HG02884 (cell line): ENCODE measurements at regions not wholly inside any gene's neighbourhood (a gene's known extent, or its start where the extent isn't known, plus 50 kb on each side); places are given as distances from the start of the nearest gene placed in this dataset.

ENCODE experiments used
- ATAC-seq: cut with Tn5 transposase; IDR thresholded peaks from one replicate; pipeline ENCODE4 v1.9.1; 2021; ENCODE audit warnings: mild to moderate bottlenecking, moderate library complexity; ENCODE audit not compliant: unreplicated experiment

DNA sequence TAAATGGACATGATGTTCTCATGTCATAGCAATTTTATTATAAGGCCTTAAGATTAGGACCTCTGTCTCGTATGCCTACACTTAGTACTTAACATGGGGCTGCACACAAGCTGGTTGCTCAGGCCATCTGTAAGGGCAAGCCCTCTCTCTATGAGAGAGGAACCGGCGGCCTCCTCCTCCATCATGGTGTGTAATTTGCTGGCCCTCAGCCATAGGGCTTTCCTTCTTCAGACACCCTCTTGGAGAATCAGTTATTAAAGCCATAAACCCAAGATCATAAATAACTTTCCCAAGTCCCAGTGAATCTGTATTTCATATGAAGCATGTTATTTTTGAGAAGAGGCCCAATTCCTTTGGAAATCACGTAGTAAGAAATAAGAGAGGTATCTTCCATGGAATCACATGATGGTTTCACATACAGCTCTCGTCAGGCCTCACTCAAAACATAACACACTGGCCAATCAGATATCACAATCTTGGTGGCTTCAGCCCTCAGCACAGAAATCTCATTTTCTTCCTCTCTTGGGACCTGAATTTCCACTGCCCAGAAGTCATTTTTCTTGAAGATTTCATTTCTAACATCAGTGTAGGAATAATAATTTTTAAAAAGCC lies 92.6 kb downstream of the RDH14 start:
- ATAC-seq, result no peak

DNA sequence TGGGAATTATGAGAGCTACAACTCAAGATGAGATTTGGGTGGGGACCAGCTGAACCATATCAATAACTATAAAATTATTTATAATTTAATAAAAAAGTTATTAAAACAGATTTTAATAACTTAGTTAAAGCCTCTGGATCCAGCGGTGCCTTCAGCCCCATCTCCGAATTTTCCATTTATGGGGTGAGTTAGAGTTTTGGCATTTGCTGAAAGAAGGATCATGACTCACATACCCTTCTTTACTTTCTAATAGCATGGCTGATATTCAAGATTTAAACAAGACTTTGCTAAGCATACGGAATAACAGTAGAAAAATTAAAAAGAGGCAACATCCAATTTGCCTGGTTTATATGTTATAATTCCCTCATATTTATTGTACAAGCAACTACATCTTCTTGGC lies 94.5 kb downstream of the RDH14 start:
- no peak for ATAC-seq

DNA sequence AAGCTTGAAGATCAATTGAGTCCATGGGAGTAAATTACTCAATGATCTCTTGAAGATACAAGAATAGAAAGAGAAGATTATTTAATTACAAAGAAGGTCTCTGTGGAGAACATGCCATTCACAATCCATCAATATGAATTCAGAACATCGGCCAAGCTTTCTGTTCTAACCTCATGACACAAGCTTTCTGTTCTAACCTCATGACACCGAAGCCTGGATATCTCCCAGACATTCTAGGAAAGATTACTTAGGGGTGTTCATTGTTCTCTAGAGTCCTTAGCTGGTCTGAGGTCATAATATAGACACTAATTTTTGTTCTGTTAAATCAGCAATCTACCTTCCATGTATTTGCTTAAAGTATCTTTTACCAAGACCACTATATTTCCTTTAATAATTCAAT lies 95.5 kb downstream of the RDH14 start:
- ATAC-seq, result no peak

DNA sequence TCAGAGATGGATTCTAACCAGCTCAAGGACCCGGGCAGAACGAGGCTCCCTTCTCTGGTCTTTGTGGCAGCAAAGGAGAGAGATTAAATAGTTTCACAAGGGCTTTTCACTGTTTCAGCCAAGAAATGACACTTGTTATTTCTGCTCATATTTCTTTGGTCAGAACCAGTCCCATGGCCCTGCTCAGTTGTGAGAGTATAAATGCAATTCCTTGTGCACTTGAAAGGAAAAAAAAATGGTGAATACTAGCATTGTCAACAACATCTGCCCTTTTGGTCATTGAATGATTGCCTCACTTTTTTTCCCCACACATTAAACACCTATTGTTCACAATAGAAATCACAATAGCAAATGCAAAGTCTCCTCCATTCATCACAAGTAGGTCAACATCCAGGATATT lies 104.4 kb downstream of the RDH14 start:
- no peak for ATAC-seq

DNA sequence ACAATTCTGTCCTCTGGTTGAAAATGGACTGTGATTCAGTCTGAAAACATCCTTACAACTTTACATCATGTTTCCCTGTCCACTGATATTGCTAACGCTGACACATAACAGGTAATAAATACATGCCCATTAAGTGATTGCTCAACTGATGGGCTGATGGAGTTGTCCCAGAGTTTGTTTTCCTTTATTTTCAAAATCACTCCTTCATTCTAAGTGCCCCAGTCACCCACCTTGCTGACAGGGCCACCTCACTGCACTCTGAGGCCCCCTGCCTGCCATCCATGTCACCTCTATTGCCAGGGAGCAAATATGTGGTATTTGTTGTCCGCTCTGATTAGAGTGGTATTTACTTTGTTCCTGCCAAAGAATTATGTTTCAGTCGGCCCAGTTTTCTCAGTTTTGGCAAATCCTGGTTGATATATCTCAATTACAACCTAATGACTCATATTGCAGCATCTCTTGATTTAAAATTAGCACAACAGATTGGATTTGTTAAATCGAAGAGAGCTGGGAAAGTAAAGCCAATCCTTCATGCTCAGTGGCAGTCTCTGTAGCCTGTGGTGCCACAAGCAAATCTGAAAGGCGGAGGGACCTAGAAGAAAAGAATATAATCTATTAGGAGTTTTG lies 105.1 kb downstream of the RDH14 start:
- ATAC-seq, result no peak

DNA sequence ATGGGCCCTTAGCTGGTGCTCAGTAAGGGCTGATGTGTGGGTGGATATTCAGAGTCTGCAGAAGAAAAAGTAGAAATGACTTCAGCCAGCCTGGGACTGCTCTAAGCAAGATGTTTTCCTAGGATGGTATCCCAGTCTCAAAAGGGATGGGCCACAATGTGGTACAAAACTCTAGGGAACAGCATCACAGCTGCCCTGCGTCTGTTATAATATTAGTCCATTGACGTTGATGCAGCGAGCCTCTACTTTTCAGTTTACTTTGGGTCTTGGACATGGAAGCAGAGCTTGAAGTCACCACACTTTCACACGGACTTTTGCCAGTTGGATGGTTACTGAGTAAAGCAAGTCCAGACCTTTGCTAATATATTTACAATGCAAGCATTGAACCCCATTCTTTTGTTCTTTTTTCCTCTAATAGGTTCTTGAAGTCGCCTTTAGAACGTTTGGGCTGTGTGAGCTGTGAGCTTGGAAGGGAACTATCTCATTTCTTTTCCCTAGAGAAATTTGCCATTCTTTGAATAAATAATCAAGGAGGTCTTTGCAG lies 105.7 kb downstream of the RDH14 start:
- ATAC-seq, result no peak

DNA sequence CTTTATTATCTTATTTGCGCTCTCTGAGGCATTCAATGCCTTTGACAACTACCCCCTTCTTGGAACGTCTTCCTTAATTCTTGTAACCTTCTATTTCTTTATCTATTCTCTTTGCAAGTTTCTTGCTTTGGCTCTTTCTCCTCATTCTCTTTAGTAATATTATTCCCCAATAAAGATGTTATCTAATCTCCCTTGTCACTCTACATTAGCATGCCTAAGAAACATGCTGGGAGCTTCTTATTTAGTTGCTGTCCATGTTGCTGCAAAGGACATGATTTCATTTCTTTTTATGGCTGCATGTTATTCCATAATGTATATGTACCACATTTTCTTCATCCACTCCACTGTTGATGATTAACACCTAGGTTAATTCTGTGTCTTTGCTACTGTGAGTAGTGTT lies 113.7 kb downstream of the RDH14 start:
- no peak for ATAC-seq

DNA sequence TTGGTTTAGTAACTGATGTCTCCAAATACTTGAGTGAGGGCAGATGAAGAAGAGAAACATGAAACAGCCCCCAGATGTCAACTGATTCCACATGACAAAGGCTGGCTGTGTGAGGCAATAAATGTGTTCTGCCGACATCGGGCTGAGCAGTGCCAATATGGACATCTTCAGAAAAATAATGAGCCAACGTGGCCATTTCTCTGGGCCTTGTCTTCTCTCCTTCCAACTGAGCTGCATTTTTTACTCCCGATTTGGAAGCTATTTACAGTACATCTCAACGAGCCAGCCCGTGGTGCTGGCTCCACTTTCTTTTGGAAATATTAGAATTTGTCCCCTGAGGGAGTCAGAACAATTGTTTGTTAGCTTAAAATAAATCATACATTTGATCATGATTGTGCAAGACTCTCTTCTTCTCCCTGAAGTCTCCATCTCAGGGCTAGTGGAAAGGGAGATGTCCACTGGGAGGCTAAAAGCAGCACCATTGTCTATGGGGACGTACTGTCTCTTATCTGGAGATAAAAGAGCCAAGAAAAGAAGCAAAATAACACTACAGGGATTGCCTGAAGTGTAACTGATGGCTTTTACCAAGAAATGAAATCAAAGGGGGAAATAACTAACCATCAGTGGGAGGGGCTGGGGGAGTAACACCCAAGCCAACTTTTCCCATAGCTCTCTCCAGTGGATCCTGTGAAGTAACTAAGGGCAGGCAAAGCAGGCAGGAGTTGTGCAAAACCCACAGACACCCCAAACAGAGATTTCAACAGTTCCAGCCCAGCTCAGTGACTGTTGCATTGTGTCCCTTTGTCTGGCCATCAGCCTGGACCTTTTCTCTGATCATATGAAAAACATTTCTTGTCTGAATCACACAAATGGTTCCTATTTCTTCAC lies 114.8 kb downstream of the RDH14 start:
- no peak for ATAC-seq

DNA sequence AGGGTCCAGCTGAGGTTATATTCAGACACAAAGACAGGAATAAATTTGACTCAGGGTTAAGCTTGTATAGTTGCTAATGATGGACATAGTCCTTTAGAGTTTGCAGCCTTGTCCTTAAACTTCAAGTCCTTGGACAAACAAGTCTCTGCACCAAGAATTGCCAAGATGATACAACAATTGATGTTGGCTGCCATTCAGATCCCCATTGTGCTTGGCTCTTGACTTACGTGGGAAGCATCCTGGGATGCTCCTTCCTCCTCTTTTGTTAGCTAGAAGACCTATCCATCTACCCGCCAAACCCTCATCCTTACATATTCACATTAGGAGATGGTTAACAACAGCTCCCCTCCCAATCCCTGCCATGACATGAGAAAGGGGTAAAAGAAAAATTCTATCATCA lies 115.6 kb downstream of the RDH14 start:
- no peak for ATAC-seq

DNA sequence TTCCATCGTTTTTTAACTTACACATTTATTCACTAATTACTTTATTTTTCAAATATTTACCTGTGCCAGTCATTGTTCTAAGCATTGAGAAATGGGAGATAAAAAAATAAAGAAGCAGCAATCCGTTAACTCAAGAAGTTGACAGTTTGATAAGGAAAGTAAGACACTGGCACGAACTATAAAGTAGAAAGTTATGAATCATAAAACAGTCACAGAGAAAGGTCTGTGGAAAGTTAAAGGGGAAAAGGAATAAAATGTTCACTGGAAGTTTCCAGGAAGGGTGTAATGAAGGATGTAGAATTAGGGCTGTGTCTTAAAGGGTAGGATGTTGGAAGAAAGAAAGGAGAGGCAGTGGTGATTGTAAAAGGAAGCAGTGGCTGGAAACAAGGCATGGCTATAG lies 118.9 kb downstream of the RDH14 start:
- no peak for ATAC-seq

DNA sequence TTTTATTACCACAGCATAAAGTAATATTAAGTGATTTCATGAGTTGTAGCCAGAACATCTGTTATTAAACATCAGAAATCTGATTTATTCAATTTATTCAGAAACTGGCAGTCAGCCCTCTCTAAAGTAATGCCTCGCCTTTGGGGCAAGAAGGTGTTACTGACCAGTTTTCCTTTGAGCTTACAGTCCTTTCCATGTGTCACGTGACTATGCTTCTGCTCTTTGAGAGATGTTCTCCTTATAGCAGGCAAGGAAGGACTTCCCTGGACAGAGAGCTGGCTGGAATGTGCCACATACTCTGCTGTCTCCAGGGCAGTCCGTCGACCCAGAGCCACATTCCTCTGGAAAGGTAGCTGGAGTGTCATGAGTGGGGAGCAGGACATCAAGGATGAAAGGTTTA lies 119.7 kb downstream of the RDH14 start:
- ATAC-seq, result no peak

DNA sequence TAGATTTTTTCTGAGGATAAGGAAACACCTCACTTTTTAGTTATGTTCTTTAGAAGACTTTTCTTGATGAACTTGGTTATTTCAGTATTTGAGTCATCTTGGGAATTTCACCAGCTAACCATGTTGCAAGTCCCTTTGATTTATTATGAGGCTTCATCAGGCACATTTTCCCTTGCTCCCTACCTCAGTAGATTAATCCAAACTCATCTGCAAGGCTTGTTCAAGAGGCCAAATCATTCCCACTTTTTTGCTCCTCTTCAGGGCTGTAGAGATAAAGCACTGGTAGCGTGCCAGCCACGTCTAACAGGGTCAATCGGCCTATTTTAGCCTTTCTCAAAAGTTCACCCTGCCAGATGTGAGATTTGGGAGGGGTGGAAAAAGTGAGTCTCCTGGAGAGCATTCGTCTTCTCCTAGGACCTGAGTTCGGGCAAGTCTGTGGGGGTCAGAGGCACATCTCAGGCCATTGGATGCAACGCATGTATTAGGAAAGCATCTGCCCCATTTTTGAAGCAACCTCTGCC lies 120.3 kb downstream of the RDH14 start:
- ATAC-seq, result no peak

DNA sequence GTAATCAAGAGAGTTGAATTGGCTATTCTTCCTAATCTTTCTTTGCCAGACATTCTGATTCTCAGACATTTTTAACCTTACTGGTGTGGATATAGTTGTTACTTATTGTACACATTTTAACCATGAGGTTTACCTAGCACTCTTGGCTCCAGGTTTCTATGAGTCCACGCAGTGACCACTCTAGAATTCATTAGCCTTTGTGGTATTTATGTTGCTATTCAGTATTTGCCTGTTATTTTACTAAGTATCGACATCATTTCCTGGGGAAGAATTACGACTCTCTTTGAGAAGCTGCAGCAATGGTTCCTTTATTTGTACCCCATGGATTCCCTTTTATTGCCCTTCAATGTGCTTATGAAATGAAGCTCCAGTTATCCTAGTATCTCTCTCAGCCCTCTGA lies 120.7 kb downstream of the RDH14 start:
- ATAC-seq, result no peak

DNA sequence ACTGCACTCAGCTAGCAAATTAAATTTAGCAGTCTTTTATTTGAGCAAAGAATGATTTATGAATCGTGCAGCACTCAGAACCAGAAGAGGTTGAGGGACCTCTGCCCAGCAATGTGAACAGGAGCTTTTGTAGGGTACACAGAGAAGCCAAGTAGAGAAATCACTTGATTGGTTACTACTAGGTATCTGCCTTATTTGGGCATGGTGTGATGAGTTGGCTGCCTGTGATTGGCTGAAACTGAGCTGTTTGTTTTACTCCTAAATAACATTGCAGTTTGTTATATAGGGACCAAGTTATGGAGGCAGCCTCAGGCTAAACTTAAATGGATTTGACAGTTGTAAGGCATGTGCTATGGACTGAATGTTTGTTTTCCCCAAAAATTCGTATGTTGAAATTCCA lies 122.5 kb downstream of the RDH14 start:
- no peak for ATAC-seq

DNA sequence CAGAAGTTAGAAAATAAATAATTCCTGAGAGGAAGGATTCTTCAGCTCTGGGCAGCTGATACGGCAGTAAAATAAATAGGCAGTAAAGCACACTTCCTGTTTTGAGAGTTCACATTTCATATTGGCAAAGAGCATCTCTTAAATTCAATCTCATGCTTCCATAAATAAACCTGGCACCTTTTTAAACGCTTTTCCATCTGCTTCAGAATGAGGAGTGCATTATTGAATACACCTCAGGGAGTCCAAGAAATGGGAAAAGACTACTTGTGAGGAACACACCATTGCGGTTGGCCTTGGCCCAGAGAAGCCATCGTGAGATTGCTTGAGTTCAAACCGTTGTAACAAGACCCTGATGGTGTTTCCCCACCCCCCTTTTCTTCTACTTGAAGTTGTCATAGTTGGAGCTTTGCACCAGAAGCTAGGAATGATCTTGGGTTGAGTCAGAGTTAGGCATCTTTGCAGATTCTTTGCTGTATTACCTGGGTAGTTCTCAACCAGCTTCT lies 123.9 kb downstream of the RDH14 start:
- no peak for ATAC-seq

DNA sequence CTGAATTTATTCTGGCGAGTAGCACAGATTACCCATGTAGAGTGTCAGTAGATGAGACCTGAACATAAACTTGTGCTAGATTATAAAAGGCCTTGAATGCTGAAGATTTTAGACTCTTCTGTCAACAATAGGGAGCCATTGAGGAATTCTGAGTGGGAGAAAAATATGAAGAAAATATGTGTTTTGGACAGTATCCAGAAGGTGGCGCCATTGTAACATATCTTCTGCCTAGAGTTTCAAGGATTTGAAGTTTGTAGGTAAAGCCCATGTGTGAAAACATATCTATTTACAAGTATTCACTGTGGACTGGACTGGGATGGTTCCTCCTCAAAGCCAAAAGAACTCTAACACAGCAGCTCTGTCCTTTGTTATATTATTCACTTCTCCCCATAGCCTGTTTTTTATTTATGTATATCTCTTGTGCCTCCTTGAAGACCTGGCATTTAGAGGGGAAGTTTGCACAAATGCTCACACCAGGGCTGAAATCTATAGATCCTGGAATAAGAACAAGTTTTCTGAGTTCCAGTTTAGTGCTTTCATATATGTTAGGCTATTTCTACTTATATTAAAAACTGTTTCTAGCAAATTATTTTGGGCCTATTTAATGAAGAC lies 124.9 kb downstream of the RDH14 start:
- no peak for ATAC-seq

DNA sequence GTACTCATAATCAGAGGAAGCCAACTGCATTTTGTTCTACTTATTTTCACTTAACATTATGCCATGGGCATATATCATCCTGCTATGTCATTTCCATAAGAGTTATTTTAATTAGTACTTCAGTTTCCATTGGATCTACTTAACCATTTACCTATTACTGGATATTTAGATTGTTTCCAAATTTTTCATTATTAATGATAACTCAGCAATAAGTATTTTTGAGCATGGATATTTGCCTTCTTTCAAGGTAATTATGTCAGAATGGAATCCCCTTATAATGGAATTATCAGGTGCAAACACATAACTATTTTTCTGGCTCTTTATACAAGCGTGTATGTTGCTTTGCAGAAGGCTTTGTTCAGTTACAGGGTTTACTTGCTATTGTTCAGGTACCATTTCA lies 126.6 kb downstream of the RDH14 start:
- no peak for ATAC-seq

DNA sequence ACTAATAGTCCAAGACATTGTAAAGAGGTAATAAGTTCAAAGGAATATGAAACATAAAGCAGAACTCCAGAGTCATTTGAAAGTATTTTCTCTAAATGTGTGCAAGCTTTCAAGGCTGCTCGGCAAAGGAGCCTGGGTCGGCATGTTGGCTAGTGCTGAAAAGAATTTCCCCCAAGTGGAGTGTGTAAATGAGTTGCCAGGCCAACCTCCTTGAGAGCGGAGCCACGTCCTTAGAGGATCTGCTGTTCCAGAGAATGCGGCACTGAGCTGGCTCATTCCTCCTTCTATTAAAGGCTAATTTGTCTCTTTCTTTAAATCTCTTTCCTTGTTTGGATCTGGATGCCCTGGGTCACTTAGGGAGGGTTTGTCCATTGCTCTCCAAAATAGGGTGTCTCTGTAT lies 127.5 kb downstream of the RDH14 start:
- ATAC-seq, result no peak

DNA sequence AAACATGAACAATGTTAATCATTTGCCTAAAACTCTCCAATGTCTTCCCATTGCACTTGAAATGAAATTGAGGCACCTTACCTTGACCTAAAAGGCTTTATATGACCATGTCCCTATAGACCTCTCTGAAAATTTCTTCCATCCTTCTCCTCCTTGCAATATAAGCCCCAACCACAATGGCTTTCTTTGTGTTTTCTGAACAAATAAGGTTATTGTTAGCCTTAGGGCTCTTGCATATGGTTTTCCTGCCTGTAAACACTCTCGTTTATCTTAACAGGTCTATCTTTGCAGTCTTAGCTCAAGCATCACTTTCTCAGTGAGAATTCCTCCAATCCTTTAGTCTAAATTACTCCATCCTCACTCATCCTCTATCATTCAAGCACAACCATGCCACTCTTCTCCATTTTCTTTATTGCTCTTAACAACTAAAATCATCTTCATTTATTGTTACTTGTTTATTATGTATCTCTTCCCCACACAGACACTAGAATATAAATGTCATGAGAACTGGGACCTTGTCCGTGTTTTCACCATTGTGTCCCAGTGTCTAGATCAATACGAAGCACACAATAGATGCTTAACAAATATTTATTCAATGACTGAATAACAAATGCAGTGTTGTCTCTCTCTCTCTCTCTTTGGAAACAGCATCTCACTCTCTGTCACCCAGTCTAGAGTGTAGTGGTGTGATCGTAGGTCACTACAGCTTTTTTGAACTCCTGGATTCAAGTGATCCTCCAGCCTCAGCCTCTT lies 129.3 kb downstream of the RDH14 start:
- no peak for ATAC-seq

DNA sequence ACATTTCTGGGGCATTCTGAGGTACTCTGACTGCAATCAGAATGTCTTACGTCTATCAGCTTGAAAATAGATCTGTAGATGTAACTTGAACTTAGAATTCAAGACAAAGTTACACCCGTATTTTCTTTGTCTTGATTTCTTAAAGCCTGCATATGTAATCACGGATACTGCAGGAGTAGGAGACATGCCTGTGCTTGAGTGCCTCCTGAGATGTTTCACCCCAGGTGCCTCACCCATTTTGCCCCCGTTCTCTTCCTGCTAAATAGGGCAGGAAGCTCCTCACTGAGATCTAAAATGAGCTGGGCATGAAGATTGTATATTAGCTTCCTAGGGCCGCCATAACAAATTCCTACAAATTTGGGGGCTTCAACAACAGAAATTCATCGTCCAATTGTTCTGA lies 131.9 kb downstream of the RDH14 start:
- ATAC-seq, result no peak
